ENCODE measurements at regions not wholly inside any gene's neighbourhood (a gene's known extent, or its start where the extent isn't known, plus 50 kb on each side); places are given as distances from the start of the nearest gene placed in this dataset.

- CTCF ChIA-PET (ENCODE audit: low intra/inter-chr PET ratio): no interaction called here
- no peaks in the 10 kb centered on the region for H3K4me1 ChIP-seq (replicated peaks in 1 of 2; ENCODE audit: control insufficient read depth in 2 of 2, insufficient read depth in 2 of 2, low read length in 2 of 2)
- no peak for DNase-seq (ENCODE audit: extremely low read depth in 1 of 4, low spot score in 3 of 4)
- H3K4me3 ChIP-seq: no peak overlapping the region
- POLR2A ChIA-PET: no interaction called here
- FAIRE-seq: no peak
- H3K79me2 ChIP-seq (ENCODE audit: control insufficient read depth, insufficient read depth, low read length): no peaks in the 10 kb centered on the region
- WGBS (ENCODE audit: insufficient coverage, low coverage, missing lambda C conversion rate): 0% methylated on average over 2 of the region's 2 CpGs
- no peak overlapping the region for H3K27ac ChIP-seq (ENCODE audit: extremely low read depth, low read depth, low read length)
- no peaks in the 10 kb centered on the region for H4K20me1 ChIP-seq (replicated peaks; ENCODE audit: control insufficient read depth, insufficient read depth, low read length)
- H3K27me3 ChIP-seq (ENCODE audit: control insufficient read depth in 2 of 2, insufficient read depth in 2 of 2, low read length in 2 of 2): no peaks in the 10 kb centered on the region
- no peaks in the 10 kb centered on the region for H3K9me1 ChIP-seq (ENCODE audit: control insufficient read depth, insufficient read depth, low read length)
- no peak overlapping the region for H2AFZ ChIP-seq (ENCODE audit: low read depth, low read length)
- no peaks in the 10 kb centered on the region for H3K36me3 ChIP-seq (ENCODE audit: control insufficient read depth, insufficient read depth, low read length)
- intact Hi-C loops (cut with micrococcal nuclease) (no loop called here), in situ Hi-C loops (cut with MboI) (no loop called here)
- no peaks in the 10 kb centered on the region; the same call in 1 of the 2 replicates for H3K9me3 ChIP-seq (replicated peaks; ENCODE audit: control insufficient read depth, insufficient read depth, low read depth, low read length)
- TF ChIP-seq RBFOX2 (IDR thresholded peaks at IDR 0.05; ENCODE audit: low read depth, low read length) (no peak), TEAD1 (CRISPR knock-in tag; IDR thresholded peaks at IDR 0.05) (no peak), CREBBP (IDR thresholded peaks at IDR 0.05; ENCODE audit: low read depth, low read length) (no peak), ZBTB26 (CRISPR knock-in tag; IDR thresholded peaks at IDR 0.05) (no peak), KDM5B (IDR thresholded peaks at IDR 0.05; ENCODE audit: insufficient replicate concordance, low read depth, low read length) (no peak), YY1 (IDR thresholded peaks at IDR 0.05; ENCODE audit: borderline replicate concordance in 1 of 3, control insufficient read depth in 1 of 3, extremely low read depth in 1 of 3, insufficient read depth in 3 of 3, insufficient read length in 1 of 3, insufficient replicate concordance in 2 of 3, low read depth in 1 of 3, low read length in 2 of 3) (no peak), MTF1 (CRISPR knock-in tag; IDR thresholded peaks at IDR 0.05; ENCODE audit: borderline replicate concordance) (no peak), NFATC3 (IDR thresholded peaks at IDR 0.05) (no peak), HOXB6 (CRISPR knock-in tag; IDR thresholded peaks at IDR 0.05; ENCODE audit: borderline replicate concordance) (no peak), MCM2 (IDR thresholded peaks at IDR 0.05; ENCODE audit: low read depth) (no peak), FOXJ3 (CRISPR knock-in tag; IDR thresholded peaks at IDR 0.05) (no peak)
- no peak for ATAC-seq
- no TSS peak for BruUV-seq (replicated peaks)
- no peak overlapping the region for H3K4me2 ChIP-seq (ENCODE audit: insufficient read depth, low read length)
- H3K9ac ChIP-seq (ENCODE audit: insufficient read depth in 1 of 2, low read depth in 2 of 2, low read length in 2 of 2): no peak overlapping the region
These were observed 126.9 kb upstream of the DLGAP1 start for GRCh38 chr18:4581966-4582365.
